Panc1 (cell line): ENCODE measurements at regions not wholly inside any gene's neighbourhood (a gene's known extent, or its start where the extent isn't known, plus 50 kb on each side); places are given as distances from the start of the nearest gene placed in this dataset.

Experiments used
- ATAC-seq: fragments of 200-7000 bp; cut with Tn5 transposase; 2 replicates; pipeline ENCODE4 v1.9.1; 2020; ENCODE audit warnings: mild to moderate bottlenecking, moderate library complexity
- BruUV-seq: library from RNA; stranded (reverse); fragments of 400-500 nt; replicated peaks from 2 replicates; lab custom pipeline; 2021; lab: Mats Ljungman, UMichigan
- CTCF ChIA-PET: fragments of 300-600 bp; sonication (Branson Sonifier 250); formaldehyde crosslinking; loops from one replicate; lab custom pipeline; 2022; ENCODE audit warnings: antibody characterized with exemption; lab: Charles Lee
- POLR2A ChIA-PET: fragments of 300-600 bp; sonication (Branson Sonifier 250); formaldehyde crosslinking; loops from one replicate; lab custom pipeline; 2022; ENCODE audit warnings: antibody characterized with exemption; lab: Charles Lee
- DNase-seq: peaks from one replicate; pipeline ENCODE4 v3.0.0-alpha.2; 2010; ENCODE audit warnings: low read depth, low spot score
- H3K27ac ChIP-seq: 2 replicates; pipeline ENCODE4 v1.5.1; 2011; ENCODE audit warnings: mild to moderate bottlenecking, low read length, inconsistent platforms
- H3K27me3 ChIP-seq: fragments of 200-500 bp; sonication (Bioruptor generic); 2 replicates; pipeline ENCODE4 v1.6.0; 2014; ENCODE audit warnings: low read length, inconsistent platforms; ENCODE audit not compliant: control insufficient read depth, insufficient read depth
- H3K36me3 ChIP-seq: fragments of 200-500 bp; sonication (Bioruptor generic); 2 replicates; pipeline ENCODE4 v1.5.1; 2014; ENCODE audit warnings: inconsistent platforms, mild to moderate bottlenecking, low read length, moderate library complexity; ENCODE audit not compliant: control insufficient read depth, insufficient read depth
- H3K4me1 ChIP-seq: 2 replicates; pipeline ENCODE4 v1.5.1; 2011; ENCODE audit warnings: inconsistent platforms, mild to moderate bottlenecking, low read length, moderate library complexity; ENCODE audit not compliant: control insufficient read depth, insufficient read depth
- H3K4me3 ChIP-seq, 2 experiments: 2 replicates each; pipeline ENCODE4 v1.5.1; 2011 to 2012; ENCODE audit warnings: low read depth in 2 of 2, low read length in 2 of 2, mild to moderate bottlenecking in 2 of 2, inconsistent platforms in 1 of 2, moderate library complexity in 1 of 2
- H3K9me3 ChIP-seq: fragments of 200-500 bp; sonication (Bioruptor generic); 2 replicates; pipeline ENCODE4 v1.5.1; 2014; ENCODE audit warnings: low read depth, mild to moderate bottlenecking, inconsistent platforms, low read length, moderate library complexity; ENCODE audit not compliant: control insufficient read depth, insufficient read depth
- POLR2AphosphoS5 ChIP-seq: IDR thresholded peaks from 2 replicates; pipeline ENCODE4 v1.6.1; 2012; ENCODE audit warnings: mild to moderate bottlenecking, low read depth, low read length, moderate library complexity
- SIN3A ChIP-seq: IDR thresholded peaks from 2 replicates; pipeline ENCODE4 v1.6.1; 2012; ENCODE audit warnings: low read depth, mild to moderate bottlenecking, low read length, moderate library complexity, borderline replicate concordance; ENCODE audit not compliant: insufficient read depth
- TCF7L2 ChIP-seq: IDR thresholded peaks from 2 replicates; pipeline ENCODE4 v1.6.1; 2011; ENCODE audit warnings: mild to moderate bottlenecking, low read depth, low read length, inconsistent platforms
- in situ Hi-C: cut with HindIII; loops from 2 replicates; pipeline ENCODE4 v1.10.0; 2016; ENCODE audit warnings: low sequenced_read_pairs, low pct_unique_long_range_greater_than_20kb
- intact Hi-C: fragments of 100-400 bp; cut with micrococcal nuclease; formaldehyde crosslinking; loops from one replicate; pipeline ENCODE4 v1.10.0; 2022; ENCODE audit not compliant: unreplicated experiment
- TF ChIP-seq, protein P1 (sequence below): fragments of 450-650 bp; IDR thresholded peaks from 2 replicates; pipeline ENCODE4 v1.5.1; 2017; ENCODE audit warnings: mild to moderate bottlenecking
- TF ChIP-seq, protein P2 (sequence below), 2 experiments: IDR thresholded peaks; 2 replicates each; pipeline ENCODE4 v1.6.1; 2011 to 2012; ENCODE audit warnings: low read depth in 2 of 2, control low read depth in 1 of 2, low read length in 1 of 2, mild to moderate bottlenecking in 1 of 2, moderate library complexity in 1 of 2; ENCODE audit not compliant: insufficient read depth in 1 of 2

DNA sequence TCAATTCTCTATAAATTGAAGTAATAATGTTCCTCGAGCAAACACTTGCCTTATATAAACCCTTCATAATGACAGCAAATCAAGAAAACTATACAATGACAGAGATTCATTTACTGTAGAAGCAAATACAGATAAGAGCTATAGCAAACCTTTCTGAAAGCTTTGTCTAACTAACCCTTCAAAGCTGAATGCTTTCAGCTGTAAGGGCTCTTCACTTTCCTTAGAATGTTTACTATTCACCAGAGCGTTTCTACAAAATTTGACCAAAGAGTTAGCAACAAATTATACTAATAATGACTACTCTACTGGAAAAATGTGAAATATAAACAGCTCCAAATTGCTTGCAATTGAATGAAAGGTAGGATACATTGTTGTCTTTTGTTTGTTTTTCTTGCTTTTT lies 218.1 kb downstream of the SLITRK5 start:
- in situ Hi-C loops: no loop called here
- ATAC-seq (no peak), DNase-seq (no peak)
- Histone ChIP-seq H3K4me1 (no peaks in the 10 kb centered on the region), H3K27ac (no peak overlapping the region), H3K36me3 (no peaks in the 10 kb centered on the region), H3K27me3 (no peaks in the 10 kb centered on the region), H3K4me3 (no peak overlapping the region), H3K9me3 (no peaks in the 10 kb centered on the region)
- ChIA-PET CTCF (no interaction called here), POLR2A (no interaction called here)
- BruUV-seq: no TSS peak
- intact Hi-C loops: no loop called here
- no peak for TF ChIP-seq POLR2AphosphoS5
- TF ChIP-seq, protein P1, sequence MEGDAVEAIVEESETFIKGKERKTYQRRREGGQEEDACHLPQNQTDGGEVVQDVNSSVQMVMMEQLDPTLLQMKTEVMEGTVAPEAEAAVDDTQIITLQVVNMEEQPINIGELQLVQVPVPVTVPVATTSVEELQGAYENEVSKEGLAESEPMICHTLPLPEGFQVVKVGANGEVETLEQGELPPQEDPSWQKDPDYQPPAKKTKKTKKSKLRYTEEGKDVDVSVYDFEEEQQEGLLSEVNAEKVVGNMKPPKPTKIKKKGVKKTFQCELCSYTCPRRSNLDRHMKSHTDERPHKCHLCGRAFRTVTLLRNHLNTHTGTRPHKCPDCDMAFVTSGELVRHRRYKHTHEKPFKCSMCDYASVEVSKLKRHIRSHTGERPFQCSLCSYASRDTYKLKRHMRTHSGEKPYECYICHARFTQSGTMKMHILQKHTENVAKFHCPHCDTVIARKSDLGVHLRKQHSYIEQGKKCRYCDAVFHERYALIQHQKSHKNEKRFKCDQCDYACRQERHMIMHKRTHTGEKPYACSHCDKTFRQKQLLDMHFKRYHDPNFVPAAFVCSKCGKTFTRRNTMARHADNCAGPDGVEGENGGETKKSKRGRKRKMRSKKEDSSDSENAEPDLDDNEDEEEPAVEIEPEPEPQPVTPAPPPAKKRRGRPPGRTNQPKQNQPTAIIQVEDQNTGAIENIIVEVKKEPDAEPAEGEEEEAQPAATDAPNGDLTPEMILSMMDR: no peak
- TF ChIP-seq TCF7L2: no peak
- TF ChIP-seq, protein P2, sequence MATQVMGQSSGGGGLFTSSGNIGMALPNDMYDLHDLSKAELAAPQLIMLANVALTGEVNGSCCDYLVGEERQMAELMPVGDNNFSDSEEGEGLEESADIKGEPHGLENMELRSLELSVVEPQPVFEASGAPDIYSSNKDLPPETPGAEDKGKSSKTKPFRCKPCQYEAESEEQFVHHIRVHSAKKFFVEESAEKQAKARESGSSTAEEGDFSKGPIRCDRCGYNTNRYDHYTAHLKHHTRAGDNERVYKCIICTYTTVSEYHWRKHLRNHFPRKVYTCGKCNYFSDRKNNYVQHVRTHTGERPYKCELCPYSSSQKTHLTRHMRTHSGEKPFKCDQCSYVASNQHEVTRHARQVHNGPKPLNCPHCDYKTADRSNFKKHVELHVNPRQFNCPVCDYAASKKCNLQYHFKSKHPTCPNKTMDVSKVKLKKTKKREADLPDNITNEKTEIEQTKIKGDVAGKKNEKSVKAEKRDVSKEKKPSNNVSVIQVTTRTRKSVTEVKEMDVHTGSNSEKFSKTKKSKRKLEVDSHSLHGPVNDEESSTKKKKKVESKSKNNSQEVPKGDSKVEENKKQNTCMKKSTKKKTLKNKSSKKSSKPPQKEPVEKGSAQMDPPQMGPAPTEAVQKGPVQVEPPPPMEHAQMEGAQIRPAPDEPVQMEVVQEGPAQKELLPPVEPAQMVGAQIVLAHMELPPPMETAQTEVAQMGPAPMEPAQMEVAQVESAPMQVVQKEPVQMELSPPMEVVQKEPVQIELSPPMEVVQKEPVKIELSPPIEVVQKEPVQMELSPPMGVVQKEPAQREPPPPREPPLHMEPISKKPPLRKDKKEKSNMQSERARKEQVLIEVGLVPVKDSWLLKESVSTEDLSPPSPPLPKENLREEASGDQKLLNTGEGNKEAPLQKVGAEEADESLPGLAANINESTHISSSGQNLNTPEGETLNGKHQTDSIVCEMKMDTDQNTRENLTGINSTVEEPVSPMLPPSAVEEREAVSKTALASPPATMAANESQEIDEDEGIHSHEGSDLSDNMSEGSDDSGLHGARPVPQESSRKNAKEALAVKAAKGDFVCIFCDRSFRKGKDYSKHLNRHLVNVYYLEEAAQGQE (IDR thresholded peaks at IDR 0.05; ENCODE audit: insufficient read depth in 1 of 2, low read depth in 2 of 2, low read length in 1 of 2): no peak
- TF ChIP-seq SIN3A: no peak

DNA sequence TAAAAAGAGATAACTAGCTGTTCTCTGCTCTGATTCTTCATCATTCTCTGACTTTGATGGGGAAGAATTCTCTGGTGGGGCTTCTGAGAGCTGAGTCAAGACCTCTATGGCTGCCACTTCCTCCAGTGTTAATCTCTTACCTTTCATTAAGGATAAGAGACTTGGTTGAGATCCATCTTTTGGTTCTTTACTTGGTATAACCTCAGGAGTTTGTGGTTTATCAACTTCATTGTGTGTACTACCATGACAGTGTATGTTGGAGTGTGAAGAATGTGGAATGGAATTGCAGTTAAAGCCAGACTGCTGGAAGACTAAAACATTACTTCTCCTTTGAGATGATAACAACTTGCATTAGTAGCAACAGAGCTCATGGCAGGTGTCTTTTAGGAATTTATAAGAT lies 222.0 kb downstream of the SLITRK5 start:
- TF ChIP-seq SIN3A: no peak
- TF ChIP-seq, protein P2 (IDR thresholded peaks at IDR 0.05; ENCODE audit: insufficient read depth in 1 of 2, low read depth in 2 of 2, low read length in 1 of 2): no peak
- no peak for TF ChIP-seq POLR2AphosphoS5
- intact Hi-C loops: no loop called here
- Histone ChIP-seq H3K4me3 (no peak overlapping the region), H3K27ac (no peak overlapping the region), H3K27me3 (no peaks in the 10 kb centered on the region), H3K36me3 (no peaks in the 10 kb centered on the region), H3K4me1 (no peaks in the 10 kb centered on the region), H3K9me3 (no peaks in the 10 kb centered on the region)
- in situ Hi-C loops: no loop called here
- POLR2A ChIA-PET: no interaction called here
- DNase-seq (no peak), ATAC-seq (no peak)
- CTCF ChIA-PET: no interaction called here
- BruUV-seq: no TSS peak
